K562 (cell line): ENCODE measurements at regions not wholly inside any gene's neighbourhood (a gene's known extent, or its start where the extent isn't known, plus 50 kb on each side); places are given as distances from the start of the nearest gene placed in this dataset.

Experiments
- CC2D1A ChIP-seq: fragments of 450-650 bp; IDR thresholded peaks from 2 replicates; pipeline ENCODE4 v1.6.1; 2017; ENCODE audit warnings: mild to moderate bottlenecking
- EZH2 ChIP-seq: IDR thresholded peaks from 2 replicates; pipeline ENCODE4 v1.6.1; 2012; ENCODE audit warnings: low read depth, mild to moderate bottlenecking, inconsistent platforms, low read length, borderline replicate concordance
- MEF2A ChIP-seq: IDR thresholded peaks from 2 replicates; pipeline ENCODE4 v1.6.1; 2011; ENCODE audit warnings: low read depth, mild to moderate bottlenecking, low read length, moderate library complexity; ENCODE audit not compliant: control insufficient read depth
- POLR2A ChIP-seq: fragments of 450-650 bp; conservative IDR thresholded peaks from 2 replicates; pipeline ENCODE4 v1.6.1; 2016
- RBM39 ChIP-seq: fragments of 200-400 bp; formaldehyde crosslinking; optimal IDR thresholded peaks from 2 replicates; pipeline ENCODE3; 2018; ENCODE audit warnings: low read depth, low read length
- TAF7 ChIP-seq: fragments of 450-650 bp; IDR thresholded peaks from 2 replicates; pipeline ENCODE4 v1.6.1; 2016; ENCODE audit warnings: missing genetic modification characterization, missing compliant biosample characterization
- ZSCAN32 ChIP-seq: fragments of 450-650 bp; formaldehyde crosslinking; IDR thresholded peaks from 2 replicates; pipeline ENCODE4 v1.4.0; 2020; ENCODE audit warnings: mild to moderate bottlenecking, moderate library complexity
- TF ChIP-seq, protein P1 (sequence below): sonication (generic); formaldehyde crosslinking; IDR thresholded peaks from 2 replicates; pipeline ENCODE4 v1.8.1; 2023; ENCODE audit warnings: mild to moderate bottlenecking, missing genetic modification reagents

DNA sequence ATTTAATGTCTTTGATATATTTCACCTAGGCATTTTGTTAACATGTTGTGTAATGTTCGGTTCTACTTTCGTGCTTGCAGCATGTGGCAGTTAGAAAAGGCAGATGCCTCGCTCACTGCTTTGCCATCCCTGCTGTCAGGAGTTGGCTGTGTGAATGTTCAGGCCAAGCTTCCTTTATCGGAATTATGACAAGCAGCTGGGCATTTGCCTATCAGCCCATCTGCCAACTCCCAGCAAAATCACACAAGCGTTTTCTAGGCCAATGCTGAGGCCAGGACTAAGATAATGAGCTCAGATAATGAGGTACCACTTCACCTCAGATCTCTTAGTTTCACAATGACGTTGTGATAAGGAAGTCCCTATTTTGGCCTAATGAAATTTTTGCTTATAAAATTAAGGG, 212.7 kb upstream of the FAM3C start:
- TF ChIP-seq MEF2A (no peak), ZSCAN32 (CRISPR knock-in tag) (no peak), POLR2A (no peak), CC2D1A (no peak), RBM39 (no peak), EZH2 (no peak), TAF7 (tag) (no peak)
- TF ChIP-seq, protein P1, sequence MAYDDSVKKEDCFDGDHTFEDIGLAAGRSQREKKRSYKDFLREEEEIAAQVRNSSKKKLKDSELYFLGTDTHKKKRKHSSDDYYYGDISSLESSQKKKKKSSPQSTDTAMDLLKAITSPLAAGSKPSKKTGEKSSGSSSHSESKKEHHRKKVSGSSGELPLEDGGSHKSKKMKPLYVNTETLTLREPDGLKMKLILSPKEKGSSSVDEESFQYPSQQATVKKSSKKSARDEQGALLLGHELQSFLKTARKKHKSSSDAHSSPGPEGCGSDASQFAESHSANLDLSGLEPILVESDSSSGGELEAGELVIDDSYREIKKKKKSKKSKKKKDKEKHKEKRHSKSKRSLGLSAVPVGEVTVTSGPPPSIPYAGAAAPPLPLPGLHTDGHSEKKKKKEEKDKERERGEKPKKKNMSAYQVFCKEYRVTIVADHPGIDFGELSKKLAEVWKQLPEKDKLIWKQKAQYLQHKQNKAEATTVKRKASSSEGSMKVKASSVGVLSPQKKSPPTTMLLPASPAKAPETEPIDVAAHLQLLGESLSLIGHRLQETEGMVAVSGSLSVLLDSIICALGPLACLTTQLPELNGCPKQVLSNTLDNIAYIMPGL (CRISPR knock-in tag), result no peak
